ENCODE measurements at regions not wholly inside any gene's neighbourhood (a gene's known extent, or its start where the extent isn't known, plus 50 kb on each side); places are given as distances from the start of the nearest gene placed in this dataset.
"Not testable (repeated sequence)": the region's sequence is repeated elsewhere in the genome, so short reads cannot be mapped to it uniquely, and the experiment has no call there.

- DNase-seq, result no peak
Observed at GRCh38 chr2:235223011-235223410, 270.8 kb upstream of the AGAP1 start.

DNA sequence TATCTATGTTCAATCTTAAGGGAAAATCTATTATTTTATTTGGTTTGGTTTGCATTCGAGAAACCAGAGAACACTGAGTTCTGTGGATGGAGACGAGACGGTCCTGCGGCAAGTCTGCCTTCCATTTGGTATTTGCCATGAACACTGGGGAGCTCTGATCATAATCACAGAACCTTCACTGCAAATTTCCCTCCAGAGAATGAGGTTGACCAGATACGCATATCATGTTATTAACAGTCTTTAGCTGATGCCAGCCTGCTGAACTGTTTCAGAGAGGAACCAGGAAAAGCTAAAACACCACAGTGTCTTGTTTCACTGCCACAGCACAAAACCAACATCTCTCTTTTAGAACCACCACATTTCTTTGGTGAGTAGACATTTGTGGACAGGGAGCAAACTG lies 269.4 kb upstream of the AGAP1 start:
- DNase-seq, result no peak

GRCh38 chr2:235225261-235225660 lies 268.6 kb upstream of the AGAP1 start:
- no peak for DNase-seq

- DNase-seq, result no peak
Observed at GRCh38 chr2:235227590-235227989, 266.3 kb upstream of the AGAP1 start.

GRCh38 chr2:235228422-235228821 lies 265.4 kb upstream of the AGAP1 start:
- not testable (repeated sequence) for DNase-seq

GRCh38 chr2:235229236-235229635 lies 264.6 kb upstream of the AGAP1 start:
- no peak for DNase-seq

DNA sequence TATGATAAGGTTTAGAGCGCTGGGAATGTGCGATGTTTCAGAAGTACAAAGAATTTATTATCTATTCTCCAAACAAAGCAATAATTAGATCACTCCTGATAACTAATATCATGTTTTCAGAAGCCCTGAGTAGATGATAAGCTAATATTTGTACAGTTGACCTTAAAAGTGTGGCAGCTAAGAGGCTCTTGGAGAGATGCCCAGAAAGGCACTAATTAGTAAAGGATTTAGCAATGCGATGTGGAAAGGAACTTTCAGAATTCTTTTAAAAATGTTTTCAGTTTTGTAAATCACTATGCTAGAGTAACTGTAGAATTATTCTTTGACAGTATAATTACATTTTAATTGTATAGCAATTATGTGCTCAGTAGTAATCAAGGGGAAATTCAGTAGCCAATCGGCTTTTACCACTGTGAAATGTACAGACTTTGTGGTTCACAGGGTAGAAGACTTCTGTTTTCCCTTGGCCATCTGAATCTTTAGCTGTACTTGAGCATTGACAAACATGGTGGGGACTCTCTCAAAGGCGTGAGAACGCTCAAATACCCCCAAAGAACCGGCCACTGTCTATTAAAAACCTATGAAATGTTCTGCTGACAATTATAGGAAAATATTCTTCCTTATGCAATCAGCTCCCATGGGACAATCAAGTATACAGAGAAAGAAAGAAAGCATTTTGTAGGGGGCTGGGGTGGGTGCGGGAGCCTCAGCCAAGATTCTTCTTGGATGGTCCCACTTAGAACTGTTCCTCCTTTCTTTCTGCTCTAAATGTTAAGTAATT lies 262.8 kb upstream of the AGAP1 start:
- DNase-seq, result no peak

GRCh38 chr2:235232449-235233433 lies 261.1 kb upstream of the AGAP1 start:
- DNase-seq, result no peak

DNA sequence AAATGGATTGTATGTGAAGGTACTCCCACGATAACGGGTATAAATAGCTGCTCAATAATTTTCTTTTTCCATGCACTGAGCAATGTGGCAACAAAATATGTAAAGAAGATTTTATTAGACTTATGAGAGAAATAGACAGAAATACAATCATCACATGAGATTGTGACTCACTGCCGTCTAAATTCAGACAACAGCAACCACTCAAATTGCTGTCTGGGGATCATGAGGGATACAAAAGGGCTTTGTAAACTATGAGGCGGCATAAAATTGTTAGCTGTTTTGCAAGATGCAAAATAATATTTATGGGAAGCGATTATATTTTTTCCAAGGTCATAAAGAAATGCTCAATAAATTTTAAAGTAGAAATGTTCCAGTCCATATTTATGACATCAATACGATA lies 259.1 kb upstream of the AGAP1 start:
- DNase-seq, result no peak

DNA sequence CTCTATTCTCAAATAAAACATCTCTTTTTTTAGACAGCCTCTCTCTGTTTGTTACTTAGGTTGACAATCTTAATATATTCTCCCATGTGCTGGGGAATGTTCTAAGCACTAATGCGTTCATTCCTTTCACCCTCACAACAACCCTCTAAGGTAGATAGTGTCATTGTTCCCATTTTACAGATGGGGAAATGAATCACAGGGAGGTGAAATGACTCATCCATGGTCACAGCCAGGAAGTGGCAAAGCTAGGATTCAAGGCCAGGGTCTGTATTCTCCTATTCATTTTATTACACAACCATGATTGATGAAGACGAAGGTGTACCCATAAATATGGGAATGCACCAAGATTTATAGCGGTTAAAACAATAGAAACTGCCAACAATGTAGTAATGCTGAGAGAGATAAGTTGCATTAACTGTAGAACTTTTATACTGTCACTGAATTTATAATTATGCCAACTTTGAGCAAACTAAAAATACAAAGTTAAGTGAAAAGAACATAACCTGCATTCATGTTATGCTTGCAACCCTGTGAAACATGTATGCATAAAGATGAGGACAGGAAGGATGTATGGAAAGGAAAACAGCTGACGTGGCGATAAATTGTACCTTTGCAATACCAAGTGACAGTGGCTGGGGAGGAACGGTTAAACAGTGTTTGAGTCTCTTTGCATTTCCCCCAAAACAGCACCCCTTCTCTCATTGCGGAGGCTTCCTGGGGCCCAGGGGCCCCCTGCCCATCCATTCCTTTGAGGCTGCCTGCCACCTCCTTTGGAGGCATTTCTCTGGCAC lies 257.7 kb upstream of the AGAP1 start:
- no peak for DNase-seq

GRCh38 chr2:235238537-235238936 lies 255.3 kb upstream of the AGAP1 start:
- no peak for DNase-seq

- no peak for DNase-seq
Observed at GRCh38 chr2:235240574-235240973, 253.3 kb upstream of the AGAP1 start.

GRCh38 chr2:235244255-235245220 lies 249.3 kb upstream of the AGAP1 start:
- DNase-seq, result no peak

GRCh38 chr2:235247001-235247400 lies 246.8 kb upstream of the AGAP1 start:
- no peak for DNase-seq

GRCh38 chr2:235255693-235256092 lies 238.2 kb upstream of the AGAP1 start:
- DNase-seq, result no peak

- no peak for DNase-seq
Observed at GRCh38 chr2:235257590-235257989, 236.3 kb upstream of the AGAP1 start.

DNA sequence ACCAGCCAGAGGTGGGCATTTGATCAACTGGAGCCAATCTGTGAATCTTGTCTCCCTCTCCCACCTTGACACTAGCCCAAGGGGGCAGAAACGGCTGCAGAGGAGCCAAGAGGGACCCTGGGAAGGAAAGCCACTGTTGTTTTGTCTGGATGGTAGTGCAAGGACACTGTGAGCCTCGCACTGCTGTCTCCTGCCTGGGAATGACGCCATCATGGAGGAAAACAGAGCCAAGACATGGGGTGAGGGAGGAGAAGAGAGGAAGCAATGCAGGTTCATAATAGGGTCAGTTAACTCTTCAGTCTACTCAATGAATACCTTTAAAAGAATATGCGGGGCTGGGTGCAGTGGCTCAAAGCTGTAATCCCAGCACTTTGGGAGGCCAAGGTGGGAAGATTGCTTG lies 231.1 kb upstream of the AGAP1 start:
- no peak for DNase-seq

DNA sequence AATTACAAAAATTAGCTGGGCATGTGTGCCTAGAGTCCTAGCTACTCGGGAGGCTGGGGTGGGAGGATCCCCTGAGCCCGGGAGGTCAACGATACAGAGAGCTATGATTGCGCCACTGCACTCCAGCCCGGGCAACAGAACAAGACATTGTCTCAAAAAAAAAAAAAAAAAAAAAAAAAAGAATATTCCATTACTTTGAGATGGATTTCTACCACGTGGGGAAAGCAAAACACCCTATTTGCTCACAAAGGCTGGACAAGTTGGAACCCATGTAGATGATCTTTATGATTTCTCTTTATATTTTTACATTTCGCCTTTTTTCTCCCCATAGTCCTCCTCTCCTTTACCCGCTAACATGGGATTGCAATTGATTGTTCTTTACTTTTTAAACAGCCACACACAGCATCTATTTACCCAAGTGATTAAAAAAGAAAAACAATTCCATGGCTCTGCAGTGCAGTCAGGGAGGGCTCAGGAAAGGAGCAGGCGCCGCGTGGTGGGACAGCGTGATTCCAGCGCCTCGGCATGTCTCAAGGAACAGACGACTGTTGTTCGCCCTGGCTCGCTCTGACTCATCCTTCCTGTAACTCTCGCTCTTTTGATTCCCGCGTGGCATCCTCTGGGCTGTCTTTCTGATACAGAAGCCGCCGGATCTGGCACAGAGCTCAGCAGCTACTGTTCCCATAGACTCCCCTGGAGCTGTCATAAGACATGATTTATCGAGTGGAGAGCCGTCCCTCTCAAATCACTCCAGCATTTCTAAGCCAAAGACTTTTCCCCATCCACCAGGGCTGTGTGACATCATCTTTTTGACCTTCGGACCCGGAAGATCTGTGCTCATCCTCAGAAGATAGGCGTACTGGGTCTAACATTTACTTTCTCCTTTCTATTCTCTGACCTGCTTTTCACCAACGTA lies 230.4 kb upstream of the AGAP1 start:
- no peak for DNase-seq

GRCh38 chr2:235264121-235264493 lies 229.7 kb upstream of the AGAP1 start:
- no peak for DNase-seq

GRCh38 chr2:235264512-235264911 lies 229.3 kb upstream of the AGAP1 start:
- no peak for DNase-seq

All from SHP77 treated with DMSO at 0.1 percent for 48 hours (cell line).